ENCODE measurements at regions not wholly inside any gene's neighbourhood (a gene's known extent, or its start where the extent isn't known, plus 50 kb on each side); places are given as distances from the start of the nearest gene placed in this dataset.
"Not testable (repeated sequence)": the region's sequence is repeated elsewhere in the genome, so short reads cannot be mapped to it uniquely, and the experiment has no call there.

- Mint-ChIP-seq H3K4me3 (no peak overlapping the region), H3K27ac (no peak overlapping the region), H3K4me1 (no peaks in the 10 kb centered on the region), H3K27me3 (no peaks in the 10 kb centered on the region), H3K36me3 (no peaks in the 10 kb centered on the region), H3K9me3 (peaks cover 2% of the 10 kb centered on the region)
- CTCF ChIA-PET, result no interaction called here
- DNase-seq, result no peak
Observed at GRCh38 chr7:81007051-81007450, 88.2 kb upstream of the SEMA3C start.

DNA sequence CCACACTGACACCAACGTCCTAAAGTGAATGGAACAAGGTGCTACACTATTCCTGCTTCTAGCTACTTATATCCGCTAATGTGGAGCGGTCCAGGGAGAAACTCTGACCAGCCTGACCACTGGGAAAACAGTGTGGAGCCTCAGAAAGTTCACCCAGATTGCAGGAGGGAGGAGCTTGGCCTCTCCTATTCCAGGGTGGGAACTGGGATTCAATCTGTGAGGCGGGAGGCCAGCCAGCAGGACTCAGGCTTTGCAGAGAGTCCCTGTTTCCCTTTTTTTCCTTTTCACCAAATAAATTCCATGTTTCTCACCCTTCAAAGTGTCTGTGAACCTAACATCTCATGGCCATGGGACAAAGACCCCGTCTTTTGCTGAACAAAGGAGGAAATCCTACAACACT lies 86.4 kb upstream of the SEMA3C start:
- Mint-ChIP-seq H3K36me3 (no peaks in the 10 kb centered on the region), H3K27ac (no peak overlapping the region), H3K27me3 (no peaks in the 10 kb centered on the region), H3K4me1 (no peaks in the 10 kb centered on the region), H3K4me3 (no peak overlapping the region), H3K9me3 (peaks cover 2% of the 10 kb centered on the region)
- DNase-seq, result no peak
- CTCF ChIA-PET, result no interaction called here

- no peaks in the 10 kb centered on the region for H3K27me3 Mint-ChIP-seq
- H3K9me3 Mint-ChIP-seq, result peaks cover 2% of the 10 kb centered on the region
- no peak for DNase-seq
- CTCF ChIA-PET, result no interaction called here
- H3K27ac Mint-ChIP-seq, result no peak overlapping the region
- H3K4me3 Mint-ChIP-seq, result no peak overlapping the region
- no peaks in the 10 kb centered on the region for H3K4me1 Mint-ChIP-seq
- no peaks in the 10 kb centered on the region for H3K36me3 Mint-ChIP-seq
Observed at GRCh38 chr7:81004098-81004497, 85.2 kb upstream of the SEMA3C start.

GRCh38 chr7:81003326-81003725 lies 84.5 kb upstream of the SEMA3C start:
- CTCF ChIA-PET, result no interaction called here
- no peak for DNase-seq
- no peak overlapping the region for H3K4me3 Mint-ChIP-seq
- peaks cover 2% of the 10 kb centered on the region for H3K9me3 Mint-ChIP-seq
- H3K4me1 Mint-ChIP-seq, result no peaks in the 10 kb centered on the region
- H3K27me3 Mint-ChIP-seq, result no peaks in the 10 kb centered on the region
- H3K36me3 Mint-ChIP-seq, result no peaks in the 10 kb centered on the region
- no peak overlapping the region for H3K27ac Mint-ChIP-seq

- no peak overlapping the region for H3K27ac Mint-ChIP-seq
- H3K9me3 Mint-ChIP-seq, result peaks cover 6% of the 10 kb centered on the region
- CTCF ChIA-PET, result no interaction called here
- no peaks in the 10 kb centered on the region for H3K4me1 Mint-ChIP-seq
- no peak overlapping the region for H3K4me3 Mint-ChIP-seq
- no peaks in the 10 kb centered on the region for H3K27me3 Mint-ChIP-seq
- no peak for DNase-seq
- H3K36me3 Mint-ChIP-seq, result no peaks in the 10 kb centered on the region
Observed at GRCh38 chr7:81002421-81002820, 83.6 kb upstream of the SEMA3C start.

GRCh38 chr7:80999771-81000170 lies 80.9 kb upstream of the SEMA3C start:
- Mint-ChIP-seq H3K4me3 (no peak overlapping the region), H3K4me1 (no peaks in the 10 kb centered on the region), H3K9me3 (peaks cover 7% of the 10 kb centered on the region), H3K36me3 (no peaks in the 10 kb centered on the region), H3K27ac (no peak overlapping the region), H3K27me3 (no peaks in the 10 kb centered on the region)
- CTCF ChIA-PET, result no interaction called here
- DNase-seq, result no peak

DNA sequence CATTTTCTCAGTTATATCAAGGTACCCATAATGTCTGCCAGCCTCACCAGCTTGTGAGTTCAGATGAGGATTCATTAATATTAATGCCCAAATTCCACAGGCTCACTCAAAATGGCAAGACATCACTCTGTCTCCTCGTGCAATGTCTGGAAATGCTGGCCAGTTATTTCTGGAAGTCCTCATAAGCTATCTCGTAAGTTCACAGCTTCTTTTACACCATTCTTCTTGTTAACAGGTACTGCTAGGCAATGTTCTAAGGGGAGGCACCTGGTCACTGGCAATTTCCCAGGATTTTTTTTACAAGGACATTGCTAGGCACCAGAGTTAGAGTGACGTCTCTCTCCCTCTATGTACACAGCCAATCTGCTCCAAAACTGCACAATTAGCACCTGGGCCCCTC lies 80.2 kb upstream of the SEMA3C start:
- no peaks in the 10 kb centered on the region for H3K4me1 Mint-ChIP-seq
- H3K36me3 Mint-ChIP-seq, result no peaks in the 10 kb centered on the region
- H3K9me3 Mint-ChIP-seq, result peaks cover 7% of the 10 kb centered on the region
- CTCF ChIA-PET, result no interaction called here
- no peak for DNase-seq
- H3K27ac Mint-ChIP-seq, result no peak overlapping the region
- H3K4me3 Mint-ChIP-seq, result no peak overlapping the region
- no peaks in the 10 kb centered on the region for H3K27me3 Mint-ChIP-seq

DNA sequence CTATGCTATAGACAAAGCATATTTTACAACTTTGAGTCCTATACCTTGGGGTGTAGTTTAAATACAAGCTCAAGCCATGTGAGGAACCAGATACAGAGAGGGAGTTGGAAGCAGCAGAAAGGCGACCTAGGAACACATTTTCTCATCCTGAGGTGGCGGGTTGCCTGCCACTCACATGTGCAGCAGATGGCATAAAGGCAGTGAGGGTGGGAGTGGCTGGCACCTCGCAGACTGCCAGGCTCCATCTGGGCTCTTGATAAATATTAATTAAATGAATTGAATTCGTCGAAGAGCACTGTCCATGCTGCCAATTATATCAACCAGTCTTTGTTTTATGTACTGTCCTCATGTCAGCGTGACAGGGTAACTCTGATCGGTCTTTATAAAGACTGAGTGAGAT lies 79.0 kb upstream of the SEMA3C start:
- no peak for DNase-seq
- no peaks in the 10 kb centered on the region for H3K36me3 Mint-ChIP-seq
- CTCF ChIA-PET, result no interaction called here
- H3K4me3 Mint-ChIP-seq, result no peak overlapping the region
- H3K27me3 Mint-ChIP-seq, result no peaks in the 10 kb centered on the region
- H3K27ac Mint-ChIP-seq, result no peak overlapping the region
- no peaks in the 10 kb centered on the region for H3K4me1 Mint-ChIP-seq
- peaks cover 10% of the 10 kb centered on the region for H3K9me3 Mint-ChIP-seq

DNA sequence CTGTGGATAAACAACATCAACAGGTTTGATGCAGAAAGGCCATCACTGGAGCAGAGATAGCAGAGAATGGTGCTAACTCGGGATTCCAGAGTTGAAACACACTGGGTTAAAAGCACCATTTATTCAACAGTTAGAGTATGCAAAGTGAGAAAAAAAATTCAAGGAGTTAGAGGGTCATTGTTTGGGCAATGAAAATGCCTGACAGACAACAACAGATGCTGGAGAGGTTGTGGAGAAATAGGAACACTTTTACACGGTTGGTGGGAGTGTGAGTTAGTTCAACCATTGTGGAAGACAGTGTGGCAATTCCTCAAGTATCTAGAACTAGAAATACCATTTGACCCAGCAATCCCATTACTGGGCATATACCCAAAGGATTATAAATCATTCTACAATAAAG lies 77.4 kb upstream of the SEMA3C start:
- H3K4me1 Mint-ChIP-seq, CTCF ChIA-PET, H3K9me3 Mint-ChIP-seq, DNase-seq, H3K27me3 Mint-ChIP-seq, H3K36me3 Mint-ChIP-seq, H3K4me3 Mint-ChIP-seq, H3K27ac Mint-ChIP-seq: not testable (repeated sequence)

DNA sequence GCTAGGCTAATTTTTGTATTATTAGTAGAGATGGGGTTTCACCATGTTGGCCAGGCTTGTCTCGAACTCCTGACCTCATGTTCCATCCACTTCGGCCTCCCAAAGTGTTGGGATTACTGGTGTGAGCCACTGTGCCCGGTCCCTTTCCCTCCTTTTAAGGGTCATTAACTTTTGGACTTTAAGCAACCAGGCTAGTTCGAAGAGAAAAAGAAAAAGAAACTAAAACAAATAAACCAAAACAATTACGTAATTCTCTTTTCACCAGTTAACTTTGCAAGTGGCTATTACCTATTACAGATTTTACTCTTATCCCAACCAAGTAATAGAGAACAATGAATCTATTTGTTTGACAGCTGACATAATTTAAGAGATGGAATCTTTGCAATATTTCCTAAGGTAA lies 72.8 kb upstream of the SEMA3C start:
- no peak for DNase-seq
- Mint-ChIP-seq H3K27me3 (no peaks in the 10 kb centered on the region), H3K9me3 (peaks cover 12% of the 10 kb centered on the region), H3K4me1 (no peaks in the 10 kb centered on the region), H3K36me3 (no peaks in the 10 kb centered on the region), H3K27ac (no peak overlapping the region), H3K4me3 (no peak overlapping the region)
- CTCF ChIA-PET, result no interaction called here

- no peaks in the 10 kb centered on the region for H3K36me3 Mint-ChIP-seq
- no peak overlapping the region for H3K4me3 Mint-ChIP-seq
- no peak overlapping the region for H3K27ac Mint-ChIP-seq
- no peaks in the 10 kb centered on the region for H3K4me1 Mint-ChIP-seq
- no peak for DNase-seq
- H3K9me3 Mint-ChIP-seq, result peaks cover 11% of the 10 kb centered on the region
- H3K27me3 Mint-ChIP-seq, result no peaks in the 10 kb centered on the region
- CTCF ChIA-PET, result no interaction called here
Observed at GRCh38 chr7:80984619-80985018, 65.8 kb upstream of the SEMA3C start.

- CTCF ChIA-PET, result no interaction called here
- no peaks in the 10 kb centered on the region for H3K27me3 Mint-ChIP-seq
- H3K27ac Mint-ChIP-seq, result no peak overlapping the region
- no peak overlapping the region for H3K4me3 Mint-ChIP-seq
- peaks cover 10% of the 10 kb centered on the region for H3K9me3 Mint-ChIP-seq
- no peaks in the 10 kb centered on the region for H3K4me1 Mint-ChIP-seq
- no peak for DNase-seq
- H3K36me3 Mint-ChIP-seq, result no peaks in the 10 kb centered on the region
Observed at GRCh38 chr7:80981405-80981804, 62.6 kb upstream of the SEMA3C start.

DNA sequence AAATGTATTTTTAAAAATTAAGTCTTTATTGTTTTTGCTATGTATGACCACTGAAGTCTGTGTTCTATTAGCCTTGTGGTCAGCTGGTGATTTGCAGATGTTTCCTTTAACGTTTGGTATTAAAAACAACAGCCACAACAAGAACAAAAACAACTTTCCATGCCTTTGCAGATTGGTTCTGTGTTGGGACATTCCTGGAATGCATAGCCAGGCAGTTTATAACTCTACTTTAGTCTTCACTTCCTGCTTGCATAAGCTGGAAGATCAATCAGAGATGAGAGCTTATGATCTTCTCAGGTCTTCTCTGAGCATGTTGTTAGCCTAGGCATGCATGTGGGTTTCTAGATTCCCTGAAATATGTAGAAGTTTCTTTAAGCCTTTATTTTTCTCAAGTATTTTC lies 58.9 kb upstream of the SEMA3C start:
- CTCF ChIA-PET, result no interaction called here
- Mint-ChIP-seq H3K4me3 (no peak overlapping the region), H3K36me3 (no peaks in the 10 kb centered on the region), H3K27ac (no peak overlapping the region), H3K4me1 (no peaks in the 10 kb centered on the region), H3K27me3 (no peaks in the 10 kb centered on the region), H3K9me3 (peaks cover 10% of the 10 kb centered on the region)
- no peak for DNase-seq

DNA sequence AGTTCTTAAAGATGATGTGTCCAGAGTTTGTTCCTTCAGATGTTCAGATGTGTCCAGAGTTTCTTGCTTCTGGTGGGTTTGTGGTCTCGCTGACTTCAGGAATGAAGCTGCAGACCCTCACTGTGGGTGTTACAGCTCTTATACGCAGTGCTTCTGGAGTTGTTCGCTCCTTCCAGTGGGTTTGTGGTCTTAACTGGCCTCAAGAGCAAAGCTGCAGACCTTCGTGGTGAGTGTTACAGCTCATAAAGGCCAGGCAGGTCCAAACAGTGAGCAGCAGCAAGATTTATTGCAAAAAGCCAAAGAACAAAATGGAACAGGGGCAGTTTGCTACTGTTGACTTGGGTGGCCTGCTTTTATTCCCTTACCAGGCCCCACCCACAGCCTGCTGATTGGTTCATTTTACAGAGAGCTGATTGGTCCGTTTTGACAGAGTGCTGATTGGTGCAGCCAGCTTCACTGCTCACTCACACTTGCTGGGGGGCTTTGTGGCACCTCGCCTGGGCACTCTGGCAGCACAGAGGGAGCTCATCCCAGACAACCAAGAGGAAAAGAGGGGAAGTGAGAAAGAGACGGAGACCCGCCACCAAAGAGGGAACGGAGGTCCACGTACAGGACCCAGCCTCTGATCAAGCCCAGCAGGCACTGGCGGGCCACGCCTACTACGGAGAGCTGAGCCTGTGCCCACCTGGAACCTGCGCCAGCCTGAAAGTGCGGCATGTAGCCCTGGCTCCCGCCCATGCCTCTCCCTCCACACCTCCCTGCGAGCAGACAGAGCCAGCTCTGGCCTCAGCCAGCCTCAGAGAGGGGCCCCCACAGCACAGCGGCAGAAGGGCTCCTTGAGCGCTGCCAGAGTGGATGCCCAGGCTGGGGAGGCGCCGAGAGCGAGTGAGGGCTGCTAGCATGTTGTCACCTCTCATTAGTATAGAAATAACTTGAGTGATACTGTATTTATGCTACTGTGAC lies 55.8 kb upstream of the SEMA3C start:
- Mint-ChIP-seq H3K36me3 (no peaks in the 10 kb centered on the region), H3K9me3 (peaks cover 2% of the 10 kb centered on the region), H3K27me3 (no peaks in the 10 kb centered on the region), H3K27ac (no peak overlapping the region), H3K4me1 (no peaks in the 10 kb centered on the region), H3K4me3 (no peak overlapping the region)
- DNase-seq, result no peak
- CTCF ChIA-PET, result no interaction called here

DNA sequence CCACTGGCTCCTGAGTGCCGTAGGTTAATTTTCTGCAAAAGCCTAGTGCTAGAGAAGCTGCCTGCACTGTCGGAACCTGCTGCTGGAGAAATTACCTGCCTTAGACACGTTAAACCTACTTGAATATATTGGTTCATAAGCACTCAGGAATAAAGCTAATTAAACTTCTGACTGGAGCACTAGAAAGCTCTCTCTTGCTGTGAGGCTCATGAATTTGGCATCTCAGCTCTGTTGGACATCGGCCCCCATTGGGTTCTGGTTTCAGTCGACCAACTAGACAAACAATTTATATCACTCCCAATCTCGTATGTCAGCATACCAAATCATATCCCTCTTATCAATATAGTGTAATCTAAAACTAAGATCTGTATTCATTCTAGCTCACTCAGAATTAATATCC lies 52.4 kb upstream of the SEMA3C start:
- Mint-ChIP-seq H3K4me1 (no peaks in the 10 kb centered on the region), H3K27me3 (no peaks in the 10 kb centered on the region), H3K27ac (no peak overlapping the region), H3K4me3 (no peak overlapping the region), H3K36me3 (no peaks in the 10 kb centered on the region), H3K9me3 (no peaks in the 10 kb centered on the region)
- no peak for DNase-seq
- CTCF ChIA-PET, result no interaction called here
